Subcutaneous abdominal adipose tissue (tissue), 5 donors: ENCODE measurements at regions not wholly inside any gene's neighbourhood (a gene's known extent, or its start where the extent isn't known, plus 50 kb on each side); places are given as distances from the start of the nearest gene placed in this dataset.

Experiments used
- H3K27ac ChIP-seq: one replicate; pipeline ENCODE4 v1.7.0; 2013; ENCODE audit warnings: low read depth, mild to moderate bottlenecking, inconsistent platforms, low read length, moderate library complexity
- H3K27me3 ChIP-seq, 5 donors: one replicate each; pipeline ENCODE4 v1.7.0; 2013; ENCODE audit warnings: low read length in 5 of 5, inconsistent platforms in 1 of 5; ENCODE audit not compliant: control insufficient read depth in 5 of 5, insufficient read depth in 4 of 5
- H3K36me3 ChIP-seq, 5 donors: one replicate each; pipeline ENCODE4 v1.7.0; 2013; ENCODE audit warnings: low read length in 5 of 5; ENCODE audit not compliant: control insufficient read depth in 5 of 5, insufficient read depth in 5 of 5
- H3K4me1 ChIP-seq, 5 donors: one replicate each; pipeline ENCODE4 v1.7.0; 2013; ENCODE audit warnings: low read length in 5 of 5, mild to moderate bottlenecking in 3 of 5, moderate library complexity in 1 of 5; ENCODE audit not compliant: control insufficient read depth in 5 of 5, insufficient read depth in 5 of 5
- H3K4me3 ChIP-seq, 5 donors: one replicate each; pipeline ENCODE4 v1.7.0; 2013; ENCODE audit warnings: low read length in 5 of 5, low read depth in 1 of 5
- H3K9ac ChIP-seq, 5 donors: one replicate each; pipeline ENCODE4 v1.7.0; 2013; ENCODE audit warnings: low read length in 5 of 5, mild to moderate bottlenecking in 4 of 5, moderate library complexity in 3 of 5
- H3K9me3 ChIP-seq, 5 donors: one replicate each; pipeline ENCODE4 v1.7.0; 2013; ENCODE audit warnings: low read length in 5 of 5; ENCODE audit not compliant: control insufficient read depth in 5 of 5
- donor health status: healthy.
- donor health status: healthy.
- donor health status: healthy.
- donor health status: healthy.
- donor health status: healthy.

- Histone ChIP-seq H3K27me3 (no peaks in the 10 kb centered on the region), H3K9ac (no peak overlapping the region), H3K4me1 (peaks cover 0 to 7% (median 0%) of the 10 kb centered on the region in 5 donors), H3K36me3 (no peaks in the 10 kb centered on the region), H3K9me3 (no peaks in the 10 kb centered on the region), H3K27ac (no peak overlapping the region), H3K4me3 (no peak overlapping the region)
Measured at GRCh38 chr12:61011767-61012423, 1248.3 kb upstream of the USP15 start.

DNA sequence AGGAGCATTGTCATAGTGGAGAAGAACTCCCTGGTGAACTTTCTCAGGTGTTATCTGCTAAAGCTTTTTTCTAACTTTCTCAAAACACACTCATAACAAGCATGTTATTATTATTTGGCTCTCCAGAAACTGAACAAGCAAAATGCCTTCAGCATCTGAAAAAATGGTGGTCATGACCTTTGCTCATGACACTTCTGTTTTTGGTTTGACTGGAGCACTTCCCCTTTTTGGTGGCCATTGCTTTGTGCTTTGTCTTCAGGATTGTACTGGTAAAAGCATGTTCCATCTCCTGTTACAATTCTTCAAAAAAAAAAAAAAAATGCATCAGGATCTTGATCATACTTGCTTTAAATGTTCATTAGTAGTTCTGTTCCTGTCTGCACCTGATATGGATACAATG is 1241.6 kb upstream of the USP15 start:
- H3K27ac ChIP-seq: no peak overlapping the region
- no peaks in the 10 kb centered on the region for H3K27me3 ChIP-seq
- H3K9ac ChIP-seq: no peak overlapping the region
- no peak overlapping the region for H3K4me3 ChIP-seq
- H3K4me1 ChIP-seq: no peaks in the 10 kb centered on the region
- peaks cover 0 to 4% (median 0%) of the 10 kb centered on the region in 5 donors for H3K9me3 ChIP-seq
- H3K36me3 ChIP-seq: no peaks in the 10 kb centered on the region

GRCh38 chr12:61023231-61023630 is 1237.0 kb upstream of the USP15 start:
- no peaks in the 10 kb centered on the region for H3K27me3 ChIP-seq
- no peaks in the 10 kb centered on the region for H3K36me3 ChIP-seq
- no peaks in the 10 kb centered on the region for H3K4me1 ChIP-seq
- H3K4me3 ChIP-seq: no peak overlapping the region
- no peak overlapping the region for H3K9ac ChIP-seq
- H3K27ac ChIP-seq: no peak overlapping the region
- H3K9me3 ChIP-seq: peaks cover 0 to 10% (median 4%) of the 10 kb centered on the region in 5 donors

- H3K27me3 ChIP-seq: no peaks in the 10 kb centered on the region
- no peak overlapping the region for H3K9ac ChIP-seq
- H3K9me3 ChIP-seq: peaks cover 0 to 12% (median 5%) of the 10 kb centered on the region in 5 donors
- no peaks in the 10 kb centered on the region for H3K36me3 ChIP-seq
- no peak overlapping the region for H3K27ac ChIP-seq
- no peaks in the 10 kb centered on the region for H3K4me1 ChIP-seq
- no peak overlapping the region for H3K4me3 ChIP-seq
Measured at GRCh38 chr12:61029516-61029915, 1230.7 kb upstream of the USP15 start.

DNA sequence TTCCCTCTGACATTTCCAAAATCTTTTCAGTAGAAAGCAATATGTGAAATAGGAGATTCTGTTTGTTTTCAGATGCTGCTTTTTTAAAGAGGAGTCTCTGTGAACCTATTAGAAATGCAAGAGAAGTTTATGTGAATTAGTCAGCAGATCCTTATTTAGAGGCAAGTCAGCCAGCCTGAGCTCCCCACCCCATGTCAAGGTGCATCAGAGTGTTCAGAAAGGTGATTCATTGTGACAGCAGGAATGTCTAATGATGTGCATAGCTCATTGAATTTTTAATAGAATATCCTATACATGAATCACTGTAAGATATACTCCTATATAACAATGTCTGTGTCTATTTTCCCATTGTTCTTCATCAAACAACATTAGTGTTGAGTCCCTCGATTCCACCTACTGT is 1222.4 kb upstream of the USP15 start:
- Histone ChIP-seq H3K9ac (no peak overlapping the region), H3K27me3 (no peaks in the 10 kb centered on the region), H3K27ac (no peak overlapping the region), H3K36me3 (no peaks in the 10 kb centered on the region), H3K4me1 (no peaks in the 10 kb centered on the region), H3K9me3 (peaks cover 0 to 4% (median 0%) of the 10 kb centered on the region in 5 donors), H3K4me3 (no peak overlapping the region)

DNA sequence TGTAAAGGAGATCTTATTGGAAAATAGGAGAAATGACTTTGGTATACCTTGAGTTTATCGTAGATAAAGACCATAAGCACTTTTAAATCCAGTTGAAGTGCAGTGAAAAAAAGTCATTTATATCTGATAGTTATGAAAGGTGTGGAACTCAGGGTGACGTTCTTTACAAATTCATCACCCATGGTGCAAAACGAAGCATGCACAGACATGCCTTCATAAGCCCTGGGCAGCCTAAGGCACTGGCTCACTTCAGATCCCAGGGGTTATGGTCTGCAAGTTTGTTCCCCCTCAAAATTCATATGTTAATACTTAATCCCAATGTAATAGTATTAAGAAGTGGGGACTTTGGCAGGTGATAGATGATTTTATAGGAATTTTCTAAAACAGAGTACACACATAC is 1216.4 kb upstream of the USP15 start:
- Histone ChIP-seq H3K27ac (no peak overlapping the region), H3K27me3 (no peaks in the 10 kb centered on the region), H3K9ac (no peak overlapping the region), H3K36me3 (no peaks in the 10 kb centered on the region), H3K9me3 (no peaks in the 10 kb centered on the region), H3K4me3 (no peak overlapping the region), H3K4me1 (no peaks in the 10 kb centered on the region)

DNA sequence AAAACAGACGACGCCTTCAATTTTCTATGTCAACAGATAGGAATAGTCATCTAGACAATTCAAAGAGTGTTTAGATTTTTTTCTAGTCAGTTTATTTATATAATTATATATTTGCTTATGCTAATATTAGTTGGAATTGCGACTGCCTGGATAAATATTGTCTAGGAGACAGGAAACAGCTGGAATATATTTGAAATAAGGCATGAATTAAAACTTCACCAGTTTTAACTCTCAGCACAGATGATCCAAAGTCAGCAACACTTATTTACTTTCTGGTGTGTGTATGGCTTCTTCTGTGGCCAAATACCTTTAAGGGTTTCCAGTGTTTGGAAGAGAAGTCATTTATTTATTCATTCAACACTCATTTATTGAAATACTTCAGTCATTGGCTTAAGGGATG is 1215.4 kb upstream of the USP15 start:
- H3K27me3 ChIP-seq: no peaks in the 10 kb centered on the region
- H3K4me3 ChIP-seq: no peak overlapping the region
- no peaks in the 10 kb centered on the region for H3K36me3 ChIP-seq
- H3K9ac ChIP-seq: no peak overlapping the region
- H3K9me3 ChIP-seq: no peaks in the 10 kb centered on the region
- H3K27ac ChIP-seq: no peak overlapping the region
- no peaks in the 10 kb centered on the region for H3K4me1 ChIP-seq

GRCh38 chr12:61070640-61071414 is 1189.4 kb upstream of the USP15 start:
- no peak overlapping the region for H3K9ac ChIP-seq
- no peaks in the 10 kb centered on the region for H3K4me1 ChIP-seq
- no peaks in the 10 kb centered on the region for H3K36me3 ChIP-seq
- H3K27ac ChIP-seq: no peak overlapping the region
- no peak overlapping the region for H3K4me3 ChIP-seq
- no peaks in the 10 kb centered on the region for H3K27me3 ChIP-seq
- no peaks in the 10 kb centered on the region for H3K9me3 ChIP-seq

DNA sequence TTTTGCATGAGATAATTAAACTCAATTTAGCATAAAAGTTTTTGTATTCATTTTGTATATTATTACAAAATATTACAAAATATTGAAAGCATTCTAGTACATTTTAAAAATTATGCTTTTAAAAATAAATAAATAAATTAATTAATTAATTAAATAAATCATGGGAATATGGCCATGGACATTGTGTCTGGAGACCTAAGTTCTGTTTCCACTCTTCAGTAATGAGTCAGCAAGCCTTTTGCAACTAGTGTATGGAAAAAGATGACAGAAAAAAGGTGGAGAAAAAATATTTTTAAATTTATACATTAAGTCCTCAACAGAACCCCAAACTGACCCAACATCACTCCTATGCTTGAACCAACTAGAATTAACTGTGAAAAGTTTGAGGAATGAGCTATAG is 1187.5 kb upstream of the USP15 start:
- H3K9ac ChIP-seq: no peak overlapping the region
- H3K9me3 ChIP-seq: no peaks in the 10 kb centered on the region
- no peaks in the 10 kb centered on the region for H3K27me3 ChIP-seq
- no peak overlapping the region for H3K4me3 ChIP-seq
- no peaks in the 10 kb centered on the region for H3K36me3 ChIP-seq
- H3K4me1 ChIP-seq: no peaks in the 10 kb centered on the region
- no peak overlapping the region for H3K27ac ChIP-seq

DNA sequence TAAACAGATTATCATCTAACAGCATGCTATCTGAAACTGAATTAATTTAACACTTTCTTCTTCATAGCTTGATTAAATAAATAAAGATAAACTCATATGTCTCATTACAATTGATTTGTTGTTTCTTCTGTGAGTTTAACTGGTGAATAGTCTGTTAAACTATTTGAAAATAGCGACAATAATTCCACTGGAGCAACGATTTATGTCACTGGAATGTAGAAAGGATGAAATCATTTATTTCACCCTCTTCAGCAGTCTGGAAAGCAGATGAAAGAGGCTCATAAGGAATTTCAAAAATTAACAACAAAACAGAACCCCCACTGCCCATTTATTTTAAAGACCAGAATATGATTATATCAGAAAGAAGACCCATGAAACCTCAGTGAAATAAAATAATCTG is 1165.1 kb upstream of the USP15 start:
- Histone ChIP-seq H3K36me3 (no peaks in the 10 kb centered on the region), H3K4me3 (no peak overlapping the region), H3K27me3 (no peaks in the 10 kb centered on the region), H3K27ac (no peak overlapping the region), H3K9ac (no peak overlapping the region), H3K4me1 (no peaks in the 10 kb centered on the region), H3K9me3 (peaks cover 0 to 4% (median 0%) of the 10 kb centered on the region in 5 donors)
